Mucosa of rectum (tissue), 2 donors: ENCODE measurements at regions not wholly inside any gene's neighbourhood (a gene's known extent, or its start where the extent isn't known, plus 50 kb on each side); places are given as distances from the start of the nearest gene placed in this dataset.

ENCODE experiments used
- H3K27ac ChIP-seq, 2 donors: one replicate each; pipeline ENCODE4 v1.7.0; 2013; ENCODE audit warnings: inconsistent platforms in 2 of 2, low read depth in 2 of 2, low read length in 2 of 2
- H3K27me3 ChIP-seq, 2 donors: one replicate each; pipeline ENCODE4 v1.7.0; 2013; ENCODE audit warnings: low read length in 2 of 2; ENCODE audit not compliant: control insufficient read depth in 2 of 2, insufficient read depth in 2 of 2
- H3K36me3 ChIP-seq, 2 donors: one replicate each; pipeline ENCODE4 v1.7.0; 2013; ENCODE audit warnings: low read length in 2 of 2; ENCODE audit not compliant: control insufficient read depth in 2 of 2, insufficient read depth in 2 of 2
- H3K4me1 ChIP-seq, 2 donors: one replicate each; pipeline ENCODE4 v1.7.0; 2013; ENCODE audit warnings: low read length in 2 of 2, mild to moderate bottlenecking in 1 of 2; ENCODE audit not compliant: control insufficient read depth in 2 of 2, insufficient read depth in 2 of 2
- H3K4me3 ChIP-seq, 2 donors: one replicate each; pipeline ENCODE4 v1.7.0; 2013; ENCODE audit warnings: low read length in 2 of 2
- H3K9ac ChIP-seq, 2 donors: one replicate each; pipeline ENCODE4 v1.7.0; 2013; ENCODE audit warnings: low read length in 2 of 2, low read depth in 1 of 2, mild to moderate bottlenecking in 1 of 2
- H3K9me3 ChIP-seq, 2 donors: one replicate each; pipeline ENCODE4 v1.7.0; 2013; ENCODE audit warnings: low read length in 2 of 2; ENCODE audit not compliant: control insufficient read depth in 2 of 2
- donor health status: healthy.
- donor health status: Normal muscosa, but diverticular disease.

DNA sequence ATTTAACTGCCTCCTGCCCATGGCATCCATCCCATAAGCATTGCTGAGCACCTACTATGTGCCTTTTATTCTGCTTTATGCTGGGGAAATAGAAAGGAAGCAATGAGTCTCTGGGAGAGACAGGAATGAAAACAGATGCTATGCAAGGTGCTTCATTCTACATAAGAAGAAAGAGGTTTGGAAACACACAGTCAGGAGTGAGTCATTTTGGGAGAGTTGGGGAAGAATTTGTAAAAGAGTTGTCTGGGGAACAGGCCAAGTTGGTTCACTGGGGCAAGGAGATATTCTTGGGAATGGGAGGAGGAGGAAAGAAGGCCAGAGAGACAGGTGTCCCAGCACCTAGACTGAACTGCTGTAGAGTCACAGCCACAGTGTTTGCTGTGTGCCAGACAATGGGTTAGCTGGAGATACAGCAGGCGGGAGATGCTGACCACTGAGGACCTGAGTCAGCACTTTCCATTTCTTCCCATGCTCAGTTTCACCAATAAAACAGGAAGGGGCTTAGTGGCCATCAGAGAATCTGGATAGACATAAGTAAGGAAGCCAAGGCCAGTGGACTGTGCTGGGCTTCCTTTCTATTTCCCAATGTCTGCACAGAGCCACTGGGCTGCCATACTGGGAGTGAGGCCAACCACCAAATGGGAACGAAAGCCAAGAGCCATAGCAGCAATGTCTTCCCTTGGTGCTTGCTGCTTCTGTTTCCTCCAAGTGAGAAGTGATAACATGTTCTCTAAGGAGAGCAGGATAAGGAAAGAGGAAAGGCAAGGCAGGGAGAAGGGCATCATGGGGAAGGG lies 187.7 kb upstream of the USP24 start:
- H3K4me1 ChIP-seq, result no peaks in the 10 kb centered on the region
- H3K27me3 ChIP-seq, result no peaks in the 10 kb centered on the region
- H3K9me3 ChIP-seq, result no peaks in the 10 kb centered on the region
- no peak overlapping the region for H3K27ac ChIP-seq
- no peak overlapping the region for H3K4me3 ChIP-seq
- H3K36me3 ChIP-seq, result no peaks in the 10 kb centered on the region
- H3K9ac ChIP-seq, result no peak overlapping the region

DNA sequence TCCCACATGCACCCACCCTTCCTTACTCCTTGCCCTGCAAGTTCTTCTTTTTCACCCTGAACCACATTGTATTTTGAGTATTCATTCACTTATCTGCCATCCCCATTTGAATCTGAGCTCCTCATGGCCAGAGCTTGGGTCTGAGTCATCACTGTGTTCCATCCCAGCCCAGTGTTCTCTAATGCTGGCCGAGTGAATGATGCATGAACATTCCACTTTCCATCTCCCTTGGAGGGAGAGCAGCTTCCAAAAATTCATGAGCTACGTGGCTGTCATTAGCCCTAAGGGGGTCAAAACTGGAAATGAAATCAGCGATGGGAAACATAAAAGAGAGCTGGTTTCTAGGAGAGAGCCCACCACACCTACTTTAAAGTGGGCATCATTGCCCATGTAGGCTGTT lies 187.0 kb upstream of the USP24 start:
- Histone ChIP-seq H3K9ac (no peak overlapping the region), H3K36me3 (no peaks in the 10 kb centered on the region), H3K27ac (no peak overlapping the region), H3K9me3 (no peaks in the 10 kb centered on the region), H3K27me3 (no peaks in the 10 kb centered on the region), H3K4me1 (no peaks in the 10 kb centered on the region), H3K4me3 (no peak overlapping the region)

DNA sequence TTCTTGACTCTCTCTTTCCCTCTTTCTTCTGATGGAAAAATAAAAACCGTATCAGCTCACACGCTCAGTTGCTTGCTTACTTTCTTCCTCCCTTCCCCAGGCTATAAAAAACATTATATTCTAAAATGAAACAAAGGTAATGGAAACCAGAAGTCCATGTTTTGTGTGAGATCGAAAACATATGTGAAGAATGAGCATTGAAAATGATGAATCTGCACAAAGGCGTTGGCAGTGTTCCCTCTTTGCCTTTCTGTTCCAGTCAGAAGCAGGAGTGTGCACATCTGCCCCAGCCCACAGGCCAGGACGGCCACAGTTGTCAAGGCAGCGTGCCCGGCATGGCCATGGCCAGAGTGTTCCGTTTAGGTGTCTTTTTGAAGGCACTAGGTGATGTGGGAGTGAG lies 185.3 kb upstream of the USP24 start:
- Histone ChIP-seq H3K27me3 (no peaks in the 10 kb centered on the region), H3K9me3 (no peaks in the 10 kb centered on the region), H3K9ac (no peak overlapping the region), H3K4me3 (no peak overlapping the region), H3K36me3 (no peaks in the 10 kb centered on the region), H3K27ac (no peak overlapping the region), H3K4me1 (no peaks in the 10 kb centered on the region)

DNA sequence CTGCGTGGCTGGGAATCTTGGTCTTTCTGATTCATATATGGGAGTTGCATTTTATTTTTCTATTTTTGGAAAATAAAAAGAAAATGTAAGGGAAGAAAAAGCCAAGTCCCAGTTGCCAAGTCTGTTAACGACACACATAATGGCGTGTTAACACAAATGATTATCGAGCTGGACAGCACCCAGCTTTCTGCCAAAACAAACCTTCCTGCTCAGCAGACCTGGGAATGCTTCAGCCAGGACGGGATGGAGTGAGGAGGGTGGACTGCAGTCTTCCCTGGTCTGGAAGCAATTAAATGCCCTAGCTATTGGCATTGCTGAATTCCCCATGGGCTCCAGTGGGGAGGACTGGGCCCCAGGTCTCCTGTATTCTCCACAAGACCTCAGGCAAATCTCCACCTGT lies 184.2 kb upstream of the USP24 start:
- Histone ChIP-seq H3K27ac (no peak overlapping the region), H3K4me1 (no peaks in the 10 kb centered on the region)

DNA sequence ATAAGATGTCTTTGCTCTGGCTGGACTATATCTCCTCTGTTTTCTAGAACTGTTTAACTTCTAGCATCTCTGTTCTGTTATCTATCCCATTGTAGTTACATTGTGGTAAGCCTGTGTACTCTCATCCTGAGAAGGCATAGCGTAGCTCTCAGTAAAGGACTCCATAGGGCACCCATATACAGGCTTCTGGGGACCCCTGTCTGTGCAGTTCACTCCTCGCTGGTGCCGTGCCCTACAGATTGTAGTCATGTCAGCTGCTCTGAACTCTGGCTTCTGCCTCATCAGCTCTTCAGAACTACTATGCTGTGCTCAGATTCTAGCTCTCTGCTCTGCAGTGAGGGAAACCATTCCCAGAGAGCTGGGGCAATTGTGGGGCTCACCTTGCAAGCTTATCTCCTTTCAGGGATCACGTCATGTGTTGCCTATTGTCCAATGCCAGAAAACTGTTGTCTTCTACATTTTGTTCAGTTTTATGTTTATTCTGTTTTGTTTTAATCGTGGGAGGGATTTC lies 181.3 kb upstream of the USP24 start:
- H3K9me3 ChIP-seq, result no peaks in the 10 kb centered on the region
- H3K4me3 ChIP-seq, result no peak overlapping the region
- H3K27me3 ChIP-seq, result no peaks in the 10 kb centered on the region
- no peaks in the 10 kb centered on the region for H3K4me1 ChIP-seq
- H3K27ac ChIP-seq, result no peak overlapping the region
- H3K9ac ChIP-seq, result no peak overlapping the region
- H3K36me3 ChIP-seq, result no peaks in the 10 kb centered on the region

More for the DNA sequence above, 184.2 kb upstream of the USP24 start:
- Histone ChIP-seq H3K9me3 (no peaks in the 10 kb centered on the region), H3K27me3 (no peaks in the 10 kb centered on the region), H3K4me3 (no peak overlapping the region), H3K36me3 (no peaks in the 10 kb centered on the region), H3K9ac (no peak overlapping the region)

DNA sequence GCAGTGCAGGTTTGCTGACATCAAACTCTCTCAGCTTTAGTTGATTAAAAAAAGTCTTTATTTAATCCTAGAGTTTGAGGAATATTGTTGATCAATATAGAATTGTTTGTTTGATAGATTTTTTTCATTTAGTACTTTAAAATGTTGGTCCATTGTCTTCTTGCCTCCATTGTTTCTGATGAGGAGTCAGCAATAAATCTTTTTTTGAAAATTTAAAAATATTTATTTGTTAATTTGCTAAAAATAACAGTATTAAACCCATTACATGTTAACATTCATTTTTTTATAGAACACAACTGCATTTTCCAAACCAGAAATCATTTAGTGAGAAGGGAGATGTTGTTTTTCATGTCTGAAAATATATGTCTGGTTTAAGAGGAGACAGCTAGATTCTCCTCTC lies 173.8 kb upstream of the USP24 start:
- H3K9ac ChIP-seq, result no peak overlapping the region
- H3K9me3 ChIP-seq, result no peaks in the 10 kb centered on the region
- no peak overlapping the region for H3K4me3 ChIP-seq

DNA sequence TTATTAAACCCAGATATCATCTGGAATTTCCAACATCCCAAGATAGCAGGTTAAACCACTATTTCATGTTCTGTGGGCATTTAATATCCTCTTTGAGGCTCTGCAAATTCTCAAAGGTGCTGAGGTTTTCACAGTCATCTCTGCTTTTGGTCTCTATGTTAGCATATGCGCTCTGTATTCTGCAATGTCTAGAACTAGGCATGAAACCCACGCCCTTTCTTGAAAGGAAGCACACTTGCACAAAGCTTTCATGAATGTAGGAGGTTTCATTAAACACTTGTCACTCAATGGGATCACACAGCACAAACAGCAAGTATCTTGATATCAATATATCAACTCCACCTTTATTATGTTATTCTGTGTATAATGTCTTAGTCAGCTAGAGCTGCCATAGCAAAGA lies 172.0 kb upstream of the USP24 start:
- no peaks in the 10 kb centered on the region for H3K27me3 ChIP-seq
- no peak overlapping the region for H3K9ac ChIP-seq
- H3K9me3 ChIP-seq, result no peaks in the 10 kb centered on the region
- no peak overlapping the region for H3K4me3 ChIP-seq
- H3K36me3 ChIP-seq, result no peaks in the 10 kb centered on the region
- H3K4me1 ChIP-seq, result no peaks in the 10 kb centered on the region
- no peak overlapping the region for H3K27ac ChIP-seq

More for the DNA sequence above, 173.8 kb upstream of the USP24 start:
- Histone ChIP-seq H3K36me3 (no peaks in the 10 kb centered on the region), H3K27me3 (no peaks in the 10 kb centered on the region), H3K4me1 (no peaks in the 10 kb centered on the region), H3K27ac (no peak overlapping the region)

DNA sequence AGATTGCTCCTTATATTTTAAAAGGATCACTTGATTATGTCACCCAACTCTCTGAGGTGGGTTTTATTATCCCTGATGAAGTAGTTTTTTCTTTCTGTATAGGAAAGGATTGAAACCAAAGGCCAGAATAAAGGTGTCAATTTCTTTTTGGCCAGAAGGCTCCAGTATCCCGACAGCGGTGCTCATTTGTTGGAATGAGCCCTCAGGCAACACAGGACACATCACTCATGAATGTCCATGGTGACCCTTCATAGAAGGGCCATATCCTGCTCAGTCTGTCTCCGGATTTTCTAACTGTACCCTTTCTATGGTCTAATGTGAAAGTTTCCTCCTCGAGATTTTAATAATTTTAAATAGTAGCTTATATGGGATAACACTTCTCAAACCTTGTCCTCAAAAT lies 171.3 kb upstream of the USP24 start:
- Histone ChIP-seq H3K4me1 (no peaks in the 10 kb centered on the region), H3K27me3 (no peaks in the 10 kb centered on the region), H3K9ac (no peak overlapping the region), H3K9me3 (no peaks in the 10 kb centered on the region), H3K27ac (no peak overlapping the region), H3K4me3 (no peak overlapping the region), H3K36me3 (no peaks in the 10 kb centered on the region)

DNA sequence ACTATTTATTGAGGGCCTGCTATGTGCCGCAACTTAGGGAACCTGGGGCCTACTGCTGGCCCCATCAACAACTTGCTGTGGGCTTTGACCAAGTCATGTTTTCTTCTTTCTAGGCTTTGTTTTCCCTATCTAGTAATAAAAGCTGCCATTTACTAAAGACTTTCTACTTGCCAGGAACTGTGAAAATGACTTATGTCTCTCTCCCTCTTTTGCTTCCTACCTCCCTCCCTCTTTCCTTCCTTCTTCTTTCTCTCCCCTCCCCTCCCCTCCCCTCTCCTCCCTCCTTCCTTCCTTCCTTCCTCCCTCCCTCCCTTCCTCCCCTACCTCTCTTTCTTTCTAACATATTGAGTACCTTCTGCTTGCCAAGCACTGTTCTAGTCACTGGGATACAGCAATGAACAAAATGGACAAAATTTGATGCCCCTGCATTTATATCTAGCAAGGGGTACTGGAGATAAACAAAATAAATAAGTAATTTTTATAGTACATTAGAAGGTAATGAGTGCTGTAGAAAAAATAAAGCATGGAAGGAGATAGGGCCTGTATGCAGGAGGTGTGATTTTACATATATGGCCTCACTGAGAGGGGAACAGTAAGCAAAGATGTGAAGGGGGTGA lies 170.3 kb upstream of the USP24 start:
- Histone ChIP-seq H3K27me3 (no peaks in the 10 kb centered on the region), H3K36me3 (no peaks in the 10 kb centered on the region), H3K9me3 (no peaks in the 10 kb centered on the region), H3K27ac (no peak overlapping the region), H3K4me3 (no peak overlapping the region), H3K4me1 (no peaks in the 10 kb centered on the region), H3K9ac (no peak overlapping the region)

DNA sequence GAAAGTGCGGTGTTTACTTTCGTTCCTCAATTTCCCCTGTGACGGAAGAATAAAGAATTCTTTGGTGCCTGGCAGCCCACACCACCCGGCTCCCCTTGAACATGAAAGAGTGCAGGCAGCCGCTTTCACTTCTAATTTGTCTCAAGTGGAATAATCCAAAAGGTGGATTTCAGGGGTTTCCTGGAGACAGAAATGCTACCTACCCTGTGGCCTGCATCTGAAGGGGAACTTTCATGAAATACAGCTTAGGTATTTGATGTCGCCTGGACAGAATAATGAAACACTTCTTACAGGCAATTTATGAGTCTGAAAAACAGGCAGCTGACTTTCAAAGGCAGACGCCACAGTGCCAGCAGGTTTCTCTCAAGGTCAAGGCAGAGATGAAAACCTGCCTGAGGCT lies 169.5 kb upstream of the USP24 start:
- no peak overlapping the region for H3K4me3 ChIP-seq
- H3K4me1 ChIP-seq, result no peaks in the 10 kb centered on the region
- H3K36me3 ChIP-seq, result no peaks in the 10 kb centered on the region
- H3K9me3 ChIP-seq, result no peaks in the 10 kb centered on the region
- no peaks in the 10 kb centered on the region for H3K27me3 ChIP-seq
- H3K27ac ChIP-seq, result no peak overlapping the region
- no peak overlapping the region for H3K9ac ChIP-seq
